ENCODE measurements at regions not wholly inside any gene's neighbourhood (a gene's known extent, or its start where the extent isn't known, plus 50 kb on each side); places are given as distances from the start of the nearest gene placed in this dataset.

DNA sequence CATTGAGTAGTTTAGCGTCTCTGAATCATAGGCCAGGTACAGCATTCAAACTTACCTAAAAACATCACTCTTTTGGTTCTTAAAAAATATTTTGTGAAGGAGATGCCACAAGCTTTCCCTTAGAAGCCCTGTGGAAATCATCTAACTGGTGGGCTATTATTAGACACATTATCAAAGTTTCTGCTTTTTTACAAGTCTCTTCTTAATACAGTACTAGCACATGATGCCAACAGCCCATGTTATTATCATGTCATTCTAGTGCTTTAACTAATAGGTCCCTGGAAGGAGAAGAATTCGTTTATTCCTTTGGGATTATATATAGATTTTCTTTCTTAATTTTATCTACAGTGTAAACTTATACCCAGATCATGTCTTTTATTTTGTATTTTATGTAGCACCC lies 146.0 kb upstream of the PTPRK start:
- DNase-seq: no peak

DNA sequence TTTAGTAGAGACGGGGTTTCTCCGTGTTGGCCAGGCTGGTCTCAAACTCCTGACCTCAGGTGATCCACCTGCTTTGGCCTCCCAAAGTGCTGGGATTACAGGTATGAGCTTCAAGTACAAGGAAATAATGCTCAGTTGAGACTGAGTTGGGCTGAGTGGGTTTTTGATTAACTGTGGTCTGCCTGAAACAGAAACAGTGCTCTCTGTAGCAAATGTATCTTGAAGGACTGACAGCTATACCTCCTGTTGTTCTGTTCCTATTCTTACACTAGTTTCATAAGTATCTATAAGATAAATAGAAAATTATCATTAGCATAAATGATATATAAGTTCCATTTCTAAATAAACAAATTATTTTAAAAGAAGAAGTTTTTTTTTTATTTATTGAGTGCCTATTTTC lies 142.8 kb upstream of the PTPRK start:
- DNase-seq: no peak

DNA sequence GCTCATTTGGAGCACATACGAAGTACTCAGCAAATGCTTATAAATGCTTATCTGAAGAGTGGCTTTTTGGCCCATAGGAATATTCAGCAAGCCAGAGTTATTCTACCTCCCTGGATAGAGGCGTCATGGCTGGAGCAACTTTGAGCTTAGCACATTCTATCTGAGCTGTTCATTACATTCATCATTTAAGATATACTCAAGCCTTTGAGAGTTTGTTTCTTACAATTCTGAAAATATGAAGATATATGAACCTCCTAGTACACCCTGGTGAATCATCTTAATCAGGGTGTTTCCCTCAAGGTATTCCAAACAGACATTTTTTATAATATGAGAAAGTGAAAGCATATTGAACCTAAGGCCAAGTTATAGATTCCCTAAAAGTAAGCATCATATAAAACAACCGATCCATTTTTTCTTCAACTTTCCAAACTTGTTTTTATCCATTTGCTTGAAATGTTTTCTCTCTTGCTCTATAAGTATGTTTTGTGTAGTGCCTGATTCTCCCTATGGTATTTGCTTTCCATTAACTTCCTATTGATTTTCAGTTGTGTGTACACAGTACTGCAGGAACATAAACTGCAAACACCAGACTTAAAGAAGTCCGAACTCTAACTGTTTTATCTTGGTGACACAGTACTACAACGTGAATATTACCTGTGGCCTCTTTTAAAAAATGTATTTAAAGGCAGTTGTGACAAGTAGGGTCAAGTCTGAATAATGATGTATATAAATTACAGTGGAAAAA lies 139.7 kb upstream of the PTPRK start:
- DNase-seq: no peak

DNA sequence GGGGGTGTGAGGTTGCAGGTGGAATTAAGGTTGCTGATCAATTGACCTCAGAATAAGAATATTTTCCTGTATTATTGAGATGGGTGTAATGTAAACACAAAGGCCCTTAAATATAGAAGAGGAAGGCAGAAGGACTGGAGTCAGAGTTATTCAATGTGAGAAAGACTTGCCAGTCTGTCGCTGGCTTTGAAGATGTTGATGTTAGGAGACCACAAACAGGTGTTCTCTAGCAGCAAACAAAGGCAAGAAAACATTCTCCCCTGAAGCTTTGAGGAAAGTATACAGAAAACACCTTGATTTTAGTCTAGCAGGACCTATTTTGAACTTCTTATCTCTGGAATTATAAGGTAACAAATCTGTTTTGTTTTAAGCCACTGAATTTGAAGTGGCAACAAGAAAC lies 138.9 kb upstream of the PTPRK start:
- DNase-seq: no peak

DNA sequence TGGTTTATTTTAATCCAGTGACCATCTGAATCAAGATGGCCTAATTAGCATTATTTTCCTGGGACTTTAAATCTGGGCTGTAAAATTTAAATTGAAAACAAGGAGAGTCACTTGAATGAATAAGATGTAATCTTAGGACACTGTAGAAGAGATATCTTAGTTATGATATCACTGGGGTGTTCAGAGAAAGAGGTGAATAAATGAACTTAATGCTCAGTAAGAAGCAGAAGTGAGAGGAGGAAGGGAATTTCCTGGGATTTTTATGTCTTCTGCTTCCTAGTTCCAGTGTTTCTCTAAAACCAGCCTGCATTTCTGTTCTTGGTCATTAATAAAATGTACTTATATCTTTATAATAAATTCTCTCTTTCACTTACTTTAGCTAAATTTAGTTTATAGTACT lies 136.8 kb upstream of the PTPRK start:
- DNase-seq: no peak

DNA sequence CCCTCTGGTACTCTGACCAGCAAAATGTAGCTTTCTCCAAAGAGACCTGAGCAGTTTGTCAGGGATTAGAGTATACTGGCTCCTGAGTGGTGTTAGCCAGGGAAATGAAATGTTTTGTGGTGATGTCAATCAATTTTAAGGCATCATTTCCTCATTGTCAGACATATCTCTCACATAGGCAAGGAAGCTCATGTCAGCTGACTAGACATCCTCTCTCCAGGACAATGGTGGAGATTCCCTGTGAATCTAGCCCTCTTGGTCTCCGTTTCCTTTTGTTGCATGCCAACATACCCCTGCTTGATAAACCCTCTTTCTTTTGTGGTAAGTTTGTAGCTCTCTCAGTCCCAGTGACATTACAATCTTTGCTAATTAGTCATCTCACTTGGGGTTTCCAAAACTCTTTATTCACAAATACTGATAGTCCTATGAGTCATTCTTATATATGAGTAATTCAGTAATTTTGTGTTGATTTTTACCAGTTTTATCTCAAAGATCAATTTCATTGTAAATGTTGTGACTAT lies 135.6 kb upstream of the PTPRK start:
- DNase-seq: peak; percentile 30

DNA sequence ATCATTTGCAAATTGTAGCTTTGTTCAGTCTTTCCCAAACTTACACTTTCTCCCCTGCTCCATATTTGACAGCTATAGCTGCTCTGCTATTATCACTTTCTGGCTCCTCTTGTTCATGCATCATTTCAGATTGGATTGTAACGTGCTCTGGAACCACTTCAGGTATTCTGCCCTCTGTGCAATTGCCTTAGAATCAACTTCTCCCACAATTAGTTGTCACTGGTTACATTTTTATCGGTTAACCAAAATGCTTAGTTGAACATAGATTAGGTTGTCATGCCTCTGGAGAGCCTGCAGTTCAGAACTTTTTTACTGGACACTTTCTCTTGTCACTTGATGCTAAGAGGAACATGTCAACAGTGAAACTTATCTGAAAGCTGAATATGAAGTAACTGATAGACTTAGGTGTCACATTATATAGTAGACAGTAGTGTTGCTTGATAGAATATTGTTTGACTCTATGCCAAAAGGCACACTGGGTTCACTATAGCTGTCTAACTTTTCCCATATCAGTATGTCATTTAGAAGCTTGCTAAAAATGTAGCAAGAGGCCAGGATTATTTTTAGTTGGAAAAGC lies 127.7 kb upstream of the PTPRK start:
- no peak for DNase-seq

DNA sequence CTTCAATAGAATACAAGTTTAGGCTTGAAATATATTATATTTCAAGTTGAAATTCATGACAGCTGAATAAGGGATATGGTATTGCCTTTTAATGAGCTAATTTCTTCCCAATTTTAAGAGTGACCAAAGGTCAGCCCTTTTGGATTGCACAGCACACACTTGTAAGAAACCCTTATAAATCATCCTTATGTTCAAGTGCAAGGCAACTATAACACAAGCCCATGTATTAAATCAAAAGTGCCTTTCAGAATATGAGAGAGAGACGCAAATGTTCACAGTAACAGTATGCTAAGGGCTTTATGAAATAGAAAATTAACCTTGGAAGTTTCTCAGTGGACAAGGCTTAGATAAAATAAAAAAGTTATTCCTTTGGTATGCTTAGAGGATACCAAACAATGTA lies 121.7 kb upstream of the PTPRK start:
- DNase-seq: no peak

DNA sequence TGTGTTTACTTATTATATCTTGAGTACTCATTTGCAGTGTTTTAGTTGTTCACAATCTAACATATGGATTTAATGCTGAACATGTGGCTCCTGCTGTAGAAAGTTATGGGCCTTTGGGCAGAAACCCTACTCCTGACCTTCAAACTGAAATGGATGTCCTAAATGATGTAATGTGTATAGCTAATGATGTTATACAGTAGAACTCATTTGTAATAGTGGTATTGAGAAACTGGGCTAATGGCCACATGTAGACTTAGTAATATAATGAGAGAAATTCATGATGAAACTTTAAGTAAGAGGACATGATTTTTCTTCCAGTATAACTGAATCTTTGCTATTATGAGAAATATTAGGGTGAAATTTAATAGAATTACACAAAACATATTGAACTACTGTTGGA lies 121.3 kb upstream of the PTPRK start:
- DNase-seq: no peak

DNA sequence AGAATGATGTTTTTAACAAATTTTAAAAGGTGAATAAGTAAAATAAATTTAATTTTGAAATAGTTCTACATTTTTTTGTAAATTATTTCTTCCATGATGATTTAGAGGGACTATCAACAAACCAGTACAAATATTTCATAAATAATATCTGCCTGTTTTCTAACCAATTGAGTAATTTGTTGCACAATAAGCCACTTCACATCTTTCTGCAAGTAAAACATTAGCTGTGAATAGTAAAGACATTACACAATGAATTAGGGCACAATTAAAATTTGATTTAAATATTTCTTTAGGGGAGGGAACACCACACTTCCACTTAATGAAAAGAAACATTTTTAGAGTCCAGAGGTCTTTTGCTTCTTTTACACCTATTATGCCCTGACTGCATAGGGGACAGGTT lies 118.4 kb upstream of the PTPRK start:
- DNase-seq: no peak

DNA sequence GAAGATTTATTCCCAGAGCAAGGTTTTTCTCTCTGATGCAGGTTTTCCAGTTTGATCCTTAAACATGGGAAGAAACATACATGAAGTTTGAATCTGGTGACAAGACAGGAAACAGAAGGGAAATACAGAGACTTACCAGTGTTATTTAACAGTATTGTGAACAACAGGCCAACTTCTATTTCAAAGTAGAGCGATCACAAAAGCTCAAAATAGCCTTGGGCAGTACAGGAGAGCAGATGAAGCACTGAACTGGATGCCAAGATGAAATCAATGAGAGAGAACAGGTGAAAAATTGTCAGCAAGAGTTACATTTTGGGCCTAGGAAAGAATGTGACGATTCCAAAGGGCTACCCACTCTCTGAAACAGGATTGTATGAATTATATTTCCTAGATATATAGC lies 114.8 kb upstream of the PTPRK start:
- DNase-seq: no peak

DNA sequence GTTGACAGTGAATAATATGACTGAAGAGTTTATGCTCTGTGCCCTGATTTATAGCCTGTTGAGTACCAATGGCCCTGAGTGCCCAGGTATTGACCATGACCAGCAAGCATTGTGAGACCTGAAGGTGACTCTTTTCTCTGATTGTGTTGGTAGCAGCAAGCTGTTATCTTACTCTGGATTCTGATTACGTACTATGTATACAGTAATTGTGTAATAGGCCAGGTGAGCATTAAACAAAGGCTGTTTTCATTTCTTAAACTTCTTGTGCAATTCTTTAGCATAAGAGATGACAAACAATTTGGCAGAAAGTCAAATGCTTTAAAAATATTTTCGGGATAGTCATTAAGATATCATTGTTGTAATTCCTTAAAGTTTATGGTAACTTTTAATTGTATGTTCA lies 111.7 kb upstream of the PTPRK start:
- no peak for DNase-seq

DNA sequence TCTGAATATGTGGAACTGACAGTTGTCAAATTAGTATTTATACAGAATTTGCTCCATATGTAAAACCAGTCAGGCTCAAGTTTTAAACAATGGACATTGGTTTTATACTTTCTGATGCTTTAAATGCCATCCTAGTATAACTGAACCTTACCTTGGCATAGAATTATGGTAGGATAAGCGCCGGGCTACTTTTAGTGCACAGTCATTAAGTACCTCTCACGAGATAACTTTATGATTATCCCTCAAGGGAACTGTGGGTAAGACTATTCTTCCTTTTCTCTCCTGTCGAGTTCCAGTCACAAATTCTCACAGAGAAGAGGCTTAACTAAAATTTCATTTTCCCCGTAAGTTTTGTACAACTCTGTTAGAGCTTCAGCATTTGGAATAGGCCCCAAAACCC lies 110.6 kb upstream of the PTPRK start:
- DNase-seq: no peak

DNA sequence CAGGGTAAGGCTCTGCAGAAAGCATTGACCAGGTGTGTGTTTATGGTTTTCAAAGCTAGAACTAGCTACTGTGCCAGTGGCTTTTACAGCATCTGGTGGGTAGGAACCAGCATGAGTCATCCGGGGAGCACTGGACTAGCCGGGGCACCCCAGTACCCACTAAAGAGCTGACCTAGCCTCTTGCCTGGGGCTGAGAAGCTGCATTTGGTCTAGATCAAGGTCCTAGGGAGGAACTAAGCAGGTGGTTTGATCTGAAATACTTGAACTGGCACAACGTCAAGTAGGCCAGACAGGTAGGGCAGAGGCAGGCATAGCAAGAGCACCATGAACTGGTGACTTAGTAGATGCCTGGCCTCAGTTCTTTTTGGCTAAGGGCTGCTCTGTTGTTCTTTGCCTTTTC lies 109.8 kb upstream of the PTPRK start:
- no peak for DNase-seq

DNA sequence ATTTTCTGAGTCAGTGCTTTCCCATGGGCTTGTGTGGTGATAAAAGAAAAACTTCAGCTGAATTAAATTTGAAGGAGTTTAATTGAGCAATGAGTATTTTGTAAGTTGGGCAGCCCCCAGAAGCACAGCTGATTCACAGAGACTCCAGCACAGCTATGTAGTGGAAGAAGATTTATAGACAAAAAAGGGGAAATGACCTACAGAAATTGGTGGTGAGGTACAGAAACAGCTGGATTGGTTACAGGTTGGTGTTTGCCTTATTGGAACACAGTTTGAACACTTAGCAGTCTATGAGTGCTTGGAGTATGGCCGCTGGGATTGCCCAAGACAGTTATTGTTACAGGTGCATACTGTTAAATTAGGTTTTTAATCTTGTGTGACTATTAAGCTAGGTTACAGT lies 96.9 kb upstream of the PTPRK start:
- DNase-seq: no peak

DNA sequence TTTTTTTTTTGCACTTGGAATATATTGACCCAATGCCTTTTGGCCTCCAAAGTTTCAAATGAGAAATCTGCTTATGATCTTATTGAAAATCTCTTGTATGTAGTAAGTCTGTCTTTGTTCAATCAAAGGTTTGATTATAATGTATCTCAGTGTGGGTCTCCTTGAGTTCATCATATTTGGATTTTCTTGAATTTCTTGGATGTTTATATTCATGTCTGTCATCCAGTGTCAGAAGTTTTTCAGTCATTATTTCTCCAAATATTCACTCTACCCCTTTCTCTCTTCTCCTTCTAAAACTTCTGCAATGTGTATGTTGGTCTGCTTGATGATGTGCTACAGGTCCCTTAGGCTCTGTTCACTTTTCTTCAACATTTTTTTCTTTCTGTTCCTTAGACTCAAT lies 95.9 kb upstream of the PTPRK start:
- DNase-seq: no peak

DNA sequence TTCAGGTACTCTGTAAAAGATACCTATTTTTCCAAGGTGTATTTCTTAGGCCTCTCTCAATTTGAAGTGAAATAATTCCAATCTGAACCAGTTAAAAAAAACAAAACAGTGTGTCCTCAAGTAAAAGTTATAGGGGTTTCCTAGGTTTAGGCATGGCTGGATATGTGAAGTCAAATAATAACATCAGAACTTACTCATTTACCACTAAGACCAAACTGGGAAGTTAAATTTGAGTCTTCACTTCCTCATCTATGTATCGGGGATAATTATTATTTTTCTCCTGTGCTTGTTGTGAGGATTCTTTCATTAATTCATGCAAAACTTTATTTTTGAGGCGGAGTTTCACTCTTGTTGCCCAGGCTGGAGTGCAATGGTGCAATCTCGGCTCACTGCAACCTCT lies 86.2 kb upstream of the PTPRK start:
- no peak for DNase-seq

DNA sequence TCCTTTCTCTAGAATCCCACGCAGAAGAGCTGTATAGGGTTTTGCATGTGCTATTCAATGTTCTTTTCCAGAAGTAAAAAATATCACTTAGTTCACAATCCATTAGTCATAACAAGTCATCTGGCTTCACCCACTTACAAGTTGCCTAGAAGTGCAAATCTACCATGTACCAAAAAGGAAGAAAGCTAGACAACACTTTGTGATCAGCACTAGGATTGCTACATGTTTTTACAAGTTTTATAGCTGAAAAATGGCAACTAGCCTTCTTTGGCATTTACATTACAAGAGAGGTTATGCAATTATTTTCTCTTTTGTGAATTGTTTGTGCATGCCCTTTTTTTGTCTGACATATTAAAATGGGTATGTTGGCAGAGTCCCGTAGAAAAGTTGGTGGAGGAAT lies 85.6 kb upstream of the PTPRK start:
- DNase-seq: no peak

DNA sequence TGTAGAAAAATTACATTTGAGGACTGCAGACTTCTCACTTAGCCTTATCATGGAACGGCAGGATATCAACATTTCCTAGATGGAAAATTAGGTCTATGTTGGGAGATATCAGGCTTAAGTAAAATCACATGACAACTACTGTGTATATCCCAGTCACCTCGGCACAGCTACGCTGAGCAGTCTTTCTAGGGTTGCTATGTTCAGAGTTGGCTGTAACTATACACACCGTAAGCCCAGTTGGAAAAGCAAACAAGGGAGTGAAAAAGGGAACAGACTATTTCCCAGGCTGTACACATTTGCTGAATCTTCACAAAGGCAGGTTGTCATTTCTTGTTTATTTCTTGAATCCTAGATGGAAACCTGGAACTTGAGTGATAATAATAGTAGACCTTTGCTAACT lies 80.7 kb upstream of the PTPRK start:
- no peak for DNase-seq

DNA sequence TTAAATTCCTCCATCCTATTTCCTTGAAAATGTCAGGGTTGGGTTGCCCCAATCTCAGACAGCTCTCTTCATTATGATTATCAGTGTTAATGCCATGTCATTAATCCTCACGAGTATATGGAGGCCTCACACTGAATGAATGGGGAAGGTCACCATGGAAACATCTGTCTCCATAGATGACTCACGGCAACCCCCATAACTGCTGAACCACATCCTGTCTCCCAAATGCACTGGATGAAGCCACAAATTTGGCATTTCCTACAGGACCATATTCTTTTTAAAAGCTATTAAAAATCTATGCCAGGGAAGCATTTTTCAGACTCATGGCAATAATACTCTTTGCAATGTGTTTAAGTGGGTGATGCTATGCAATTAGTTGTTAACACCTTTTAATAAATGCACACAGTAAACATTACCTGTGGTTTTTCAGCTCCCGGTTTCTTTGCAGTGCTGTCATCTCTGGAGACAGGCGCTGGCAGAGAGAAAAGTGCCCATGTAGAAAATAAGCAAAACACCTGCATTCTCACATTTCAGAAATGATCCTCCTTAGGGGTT lies 80.1 kb upstream of the PTPRK start:
- DNase-seq: peak; percentile 5

DNA sequence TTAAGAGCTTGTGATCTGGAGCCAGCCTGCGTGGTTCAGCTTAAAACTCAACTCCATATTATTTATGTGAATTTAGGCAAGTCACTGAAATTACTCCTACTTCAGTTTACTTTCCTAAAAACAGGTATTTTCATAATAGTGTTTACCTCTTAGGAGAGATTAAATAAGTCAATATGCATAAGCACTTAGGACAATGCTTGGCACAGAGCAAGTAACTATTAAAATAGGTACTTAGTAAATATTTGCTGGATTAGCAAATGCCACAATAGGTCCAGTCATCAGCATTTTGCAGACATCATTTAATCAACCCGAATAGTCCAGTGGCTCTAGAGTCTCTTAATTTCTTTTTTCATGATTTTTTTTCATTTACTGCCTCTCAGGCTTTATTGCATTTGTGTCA lies 78.6 kb upstream of the PTPRK start:
- no peak for DNase-seq

DNA sequence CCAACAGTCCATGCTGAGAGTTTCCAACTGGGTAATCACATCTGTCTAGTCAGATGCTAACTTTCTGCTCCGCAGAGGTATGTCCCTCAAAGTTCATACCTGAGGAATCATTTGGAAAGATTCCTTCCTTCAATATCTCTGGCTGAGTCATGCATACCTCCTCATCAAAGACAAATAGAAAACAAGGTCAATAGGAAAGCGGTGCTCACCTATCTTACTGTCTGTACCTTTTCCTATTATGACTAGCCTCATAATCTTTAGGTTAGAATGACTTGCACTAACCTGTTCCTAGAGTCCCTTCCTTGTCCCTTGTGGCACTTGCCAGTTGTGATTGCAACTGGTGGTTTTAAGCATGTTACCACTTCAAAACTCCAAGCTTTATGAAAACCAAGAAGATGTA lies 78.2 kb upstream of the PTPRK start:
- no peak for DNase-seq

DNA sequence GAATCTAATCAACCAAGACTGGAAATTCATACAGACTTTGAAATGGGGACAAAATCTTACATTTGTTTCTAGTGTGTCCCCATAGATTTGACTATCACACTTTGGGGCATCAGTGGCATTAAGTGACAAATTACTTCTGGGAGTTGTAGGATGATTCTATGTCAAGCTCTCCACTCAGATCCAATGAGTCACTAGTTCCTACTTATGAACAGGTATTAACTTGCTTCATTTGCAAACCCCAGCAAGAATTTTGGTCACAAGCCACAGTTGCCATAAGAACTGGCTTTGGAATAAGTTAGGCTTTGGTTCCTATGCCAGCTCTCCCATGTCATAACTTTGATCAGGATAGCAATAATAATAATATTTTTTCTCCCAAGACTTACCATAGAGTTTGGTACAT lies 77.6 kb upstream of the PTPRK start:
- DNase-seq: no peak

DNA sequence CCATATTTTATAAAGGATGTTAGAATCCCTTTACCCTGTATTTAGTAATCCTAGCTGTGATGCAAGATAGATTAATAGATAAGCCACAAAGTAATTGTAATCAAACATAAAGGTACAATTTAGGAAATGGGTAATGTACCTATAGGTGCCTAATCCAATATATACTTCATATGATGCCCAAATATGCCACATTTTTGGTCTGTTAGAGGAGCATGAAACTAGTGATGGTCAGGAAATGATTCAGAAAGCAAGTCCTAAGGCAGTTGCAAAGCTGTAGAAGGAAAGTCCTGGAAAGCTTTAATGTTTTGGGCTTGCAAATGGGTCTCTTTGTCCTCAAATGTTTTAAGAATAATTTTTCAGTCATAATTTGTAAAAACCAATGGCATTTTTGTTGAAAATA lies 76.6 kb upstream of the PTPRK start:
- no peak for DNase-seq

DNA sequence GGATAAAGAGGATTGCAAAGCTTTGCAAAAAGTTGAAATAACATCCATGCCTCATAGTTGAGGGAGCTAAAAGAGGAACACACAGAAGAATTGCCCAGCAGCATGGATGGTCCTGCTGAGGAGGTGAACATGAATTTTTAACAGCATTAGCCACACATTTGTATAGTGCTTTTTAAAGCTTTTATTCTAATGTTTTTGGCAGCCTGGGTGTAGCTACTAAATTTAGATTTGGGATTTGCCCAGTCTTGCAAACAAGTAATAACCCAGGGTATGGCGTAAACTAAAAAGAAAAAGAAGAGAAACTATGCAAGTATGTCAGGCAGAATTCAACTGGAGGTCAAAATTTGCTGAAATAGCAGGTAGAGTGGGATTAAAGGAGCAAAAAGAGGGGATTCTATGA lies 75.1 kb upstream of the PTPRK start:
- DNase-seq: no peak

All from amniotic stem cell (primary cell).